GM10248 (cell line): ENCODE measurements at regions not wholly inside any gene's neighbourhood (a gene's known extent, or its start where the extent isn't known, plus 50 kb on each side); places are given as distances from the start of the nearest gene placed in this dataset.
"Not testable (repeated sequence)": the region's sequence is repeated elsewhere in the genome, so short reads cannot be mapped to it uniquely, and the experiment has no call there.

Experiments
- CTCF ChIA-PET: fragments of 300-600 bp; sonication (Branson Sonifier 250); formaldehyde crosslinking; extraction: SDS; loops from one replicate; lab custom pipeline; 2021; ENCODE audit warnings: antibody characterized with exemption; lab: Yijun Ruan, JAX
- POLR2A ChIA-PET: fragments of 350-650 bp; sonication (Branson Sonifier 250); formaldehyde crosslinking; extraction: SDS; loops from one replicate; lab custom pipeline; 2020; ENCODE audit warnings: antibody characterized with exemption; lab: Yijun Ruan, JAX
- DNase-seq: peaks from one replicate; pipeline ENCODE4 v3.0.0; 2012; ENCODE audit errors: extremely low spot score
- CTCF ChIP-seq: IDR thresholded peaks from 2 replicates; pipeline ENCODE4 v1.5.1; 2012; ENCODE audit warnings: mild to moderate bottlenecking, low read depth; ENCODE audit errors: extremely low read depth, missing control alignments, control extremely low read depth

DNA sequence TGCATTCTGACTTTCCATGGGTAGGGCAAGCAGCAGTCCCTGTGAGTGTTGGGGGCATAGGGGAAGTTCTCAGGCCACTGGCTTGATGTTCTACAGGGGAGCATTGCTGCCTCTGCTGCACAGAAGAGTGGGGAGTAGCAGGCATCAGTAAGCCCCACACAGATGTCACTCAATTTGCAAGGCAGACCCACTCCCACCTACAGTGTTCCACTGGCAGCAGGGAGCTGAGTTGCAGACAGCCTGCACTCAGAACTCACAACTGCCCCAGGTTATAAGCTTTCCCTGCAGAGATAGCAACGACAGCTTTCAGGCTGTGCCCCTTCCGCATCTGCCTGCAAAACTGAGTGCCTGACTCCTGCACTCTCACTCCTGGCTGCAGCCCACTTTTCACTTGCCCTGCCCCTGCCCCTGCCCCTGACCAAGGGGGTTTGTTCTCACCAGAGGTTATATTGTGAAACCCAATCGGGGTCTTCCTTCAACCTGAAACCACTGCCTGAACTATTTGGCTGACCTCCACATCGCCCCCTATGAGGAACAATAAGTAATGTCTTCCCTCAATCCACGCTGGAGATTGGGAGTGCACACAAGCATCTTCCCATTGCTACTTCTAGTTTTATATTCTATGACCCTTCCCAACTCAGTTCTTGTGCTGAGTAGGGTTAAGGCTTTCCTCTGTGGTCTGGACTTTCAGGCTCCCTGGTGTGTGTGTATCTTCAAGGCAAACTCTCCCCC is 227.4 kb upstream of the CXorf51B start:
- no peak for TF ChIP-seq CTCF
- DNase-seq: no peak
- POLR2A ChIA-PET: no interaction called here
- CTCF ChIA-PET: no interaction called here

DNA sequence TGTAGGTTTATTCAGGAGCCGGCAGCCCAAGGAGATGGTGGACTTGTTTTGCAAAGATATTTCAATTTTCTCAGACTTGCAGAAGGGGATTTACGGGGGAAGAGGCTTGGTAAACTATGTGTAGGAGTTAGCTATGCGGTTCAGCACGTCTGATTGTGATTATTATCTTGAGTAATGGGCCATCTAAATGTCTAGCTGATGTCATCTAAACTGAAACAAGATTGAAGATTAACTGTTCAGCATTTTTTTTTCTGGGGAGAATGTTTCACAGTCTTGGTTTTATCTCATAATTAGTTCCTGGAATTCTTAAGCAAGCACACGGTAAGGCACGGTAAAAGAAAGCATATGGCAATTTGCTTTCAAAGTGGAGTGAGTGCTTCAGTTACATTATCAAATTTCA is 207.3 kb upstream of the CXorf51B start:
- CTCF ChIA-PET: no interaction called here
- no peak for DNase-seq
- no peak for TF ChIP-seq CTCF
- POLR2A ChIA-PET: no interaction called here

DNA sequence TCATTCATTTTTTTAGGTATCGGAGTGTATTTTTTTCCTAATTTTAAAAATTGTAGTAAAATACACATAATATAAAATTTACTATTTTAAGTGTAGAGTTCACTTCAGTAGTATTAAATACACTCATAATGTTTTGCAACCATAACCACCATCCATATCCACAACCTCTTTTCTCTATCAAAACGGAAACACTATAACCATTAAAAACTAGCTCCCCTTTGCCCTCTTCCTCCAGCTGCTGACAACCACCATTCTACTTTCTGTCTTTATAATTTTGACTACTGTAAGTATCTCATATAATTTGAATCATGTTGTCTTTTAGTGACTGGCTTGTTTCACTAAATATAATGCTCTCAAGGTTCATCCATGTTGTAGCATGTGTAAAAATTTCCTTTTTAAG is 205.4 kb upstream of the CXorf51B start:
- ChIA-PET CTCF (no interaction called here), POLR2A (no interaction called here)
- DNase-seq: no peak
- TF ChIP-seq CTCF: no peak

- TF ChIP-seq CTCF: no peak
- POLR2A ChIA-PET: no interaction called here
- no peak for DNase-seq
- CTCF ChIA-PET: no interaction called here
Measured at GRCh38 chrX:146614663-146615478, 194.7 kb upstream of the CXorf51B start.

GRCh38 chrX:146615628-146616348 is 193.8 kb upstream of the CXorf51B start:
- CTCF ChIA-PET: no interaction called here
- DNase-seq: no peak
- POLR2A ChIA-PET: no interaction called here
- no peak for TF ChIP-seq CTCF

DNA sequence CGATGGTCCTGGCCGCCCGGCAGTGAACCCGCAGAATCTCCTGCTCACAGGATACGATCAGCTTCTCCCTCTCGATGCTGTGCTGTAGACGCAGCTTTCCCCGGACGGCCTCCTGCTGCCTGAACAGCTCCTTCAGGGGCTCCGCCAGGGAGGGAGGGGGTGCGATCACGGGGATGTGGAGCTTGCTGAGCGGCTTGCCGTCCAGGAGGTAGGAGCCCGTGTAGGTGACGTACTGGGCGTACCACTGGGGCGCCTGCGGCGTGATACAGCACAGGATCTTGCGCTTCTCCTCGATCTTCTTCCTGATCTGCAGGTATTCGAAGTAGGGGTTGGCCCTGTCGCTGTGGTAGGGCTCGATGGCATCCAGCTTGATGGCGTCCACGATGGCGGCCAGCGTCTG is 189.6 kb upstream of the CXorf51B start:
- POLR2A ChIA-PET, CTCF ChIA-PET, DNase-seq: not testable (repeated sequence)
